AG20443 (cell line): ENCODE measurements at regions not wholly inside any gene's neighbourhood (a gene's known extent, or its start where the extent isn't known, plus 50 kb on each side); places are given as distances from the start of the nearest gene placed in this dataset.
"Not testable (repeated sequence)": the region's sequence is repeated elsewhere in the genome, so short reads cannot be mapped to it uniquely, and the experiment has no call there.

Source experiments
- DNase-seq: peaks from one replicate; pipeline ENCODE4 v3.0.0; 2012; ENCODE audit warnings: low spot score, mixed read lengths

GRCh38 chr6:47180633-47181032 is 129.1 kb downstream of the TNFRSF21 start:
- no peak for DNase-seq

DNA sequence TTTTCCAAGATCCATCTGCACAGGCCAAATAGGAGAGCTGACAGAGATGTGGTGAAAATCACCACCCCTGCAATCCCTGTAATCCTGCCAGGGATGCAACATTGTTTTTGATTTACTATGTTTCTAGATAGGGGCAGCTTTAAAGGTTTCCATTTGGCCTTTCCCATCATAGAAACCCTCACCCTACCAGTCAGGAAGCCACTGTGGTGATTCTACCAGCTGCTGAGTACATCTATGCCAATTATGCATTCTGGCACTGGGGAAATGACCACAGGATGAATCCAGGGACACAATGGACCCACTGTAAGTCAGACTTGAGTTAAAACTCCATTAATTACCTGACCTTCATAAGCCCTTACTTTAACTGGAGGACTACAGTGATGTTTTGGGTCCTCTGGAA is 130.4 kb downstream of the TNFRSF21 start:
- no peak for DNase-seq

DNA sequence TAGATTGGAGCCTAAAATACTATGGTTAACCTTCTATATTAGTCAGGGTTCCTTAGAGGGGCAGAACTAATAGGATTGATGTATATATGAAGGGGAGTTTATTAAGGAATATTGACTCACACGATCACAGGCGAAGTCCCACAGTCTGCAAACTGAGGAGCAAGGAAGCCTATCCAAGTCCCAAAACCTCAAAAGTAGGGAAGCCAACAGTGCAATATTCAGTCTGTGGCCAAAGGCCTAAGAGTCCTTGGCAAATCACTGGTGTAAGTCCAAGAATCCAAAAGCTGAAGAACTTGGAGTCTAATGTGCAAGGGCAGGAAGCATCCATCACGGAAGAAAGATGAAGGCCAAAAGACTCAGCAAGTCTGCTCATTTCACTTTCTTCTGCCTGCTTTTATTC is 133.5 kb upstream of the ADGRF1 start:
- no peak for DNase-seq

GRCh38 chr6:47174502-47175023 is 132.4 kb upstream of the ADGRF1 start:
- DNase-seq, result no peak

DNA sequence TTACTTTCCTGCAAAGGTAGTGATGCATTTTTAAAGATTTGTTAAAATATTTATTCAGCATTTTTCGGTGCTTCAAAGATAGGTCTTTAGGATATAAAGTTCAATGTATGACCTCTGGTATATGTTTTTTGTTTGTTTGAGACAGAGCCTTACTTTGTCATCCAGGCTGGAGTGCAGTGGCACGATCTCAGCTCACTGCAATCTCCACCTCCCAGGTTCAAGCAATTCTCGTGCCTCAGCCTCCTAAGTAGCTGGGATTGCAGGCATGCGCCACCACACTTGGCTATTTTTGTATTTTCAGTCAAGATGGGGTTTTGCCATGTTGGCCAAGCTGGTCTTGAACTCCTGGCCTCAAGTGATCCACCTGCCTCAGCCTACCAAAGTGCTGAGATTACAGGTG is 131.9 kb upstream of the ADGRF1 start:
- DNase-seq, result not testable (repeated sequence)

GRCh38 chr6:47173145-47173544 is 131.0 kb upstream of the ADGRF1 start:
- DNase-seq, result not testable (repeated sequence)

GRCh38 chr6:47170617-47170947 is 128.4 kb upstream of the ADGRF1 start:
- DNase-seq, result no peak

DNA sequence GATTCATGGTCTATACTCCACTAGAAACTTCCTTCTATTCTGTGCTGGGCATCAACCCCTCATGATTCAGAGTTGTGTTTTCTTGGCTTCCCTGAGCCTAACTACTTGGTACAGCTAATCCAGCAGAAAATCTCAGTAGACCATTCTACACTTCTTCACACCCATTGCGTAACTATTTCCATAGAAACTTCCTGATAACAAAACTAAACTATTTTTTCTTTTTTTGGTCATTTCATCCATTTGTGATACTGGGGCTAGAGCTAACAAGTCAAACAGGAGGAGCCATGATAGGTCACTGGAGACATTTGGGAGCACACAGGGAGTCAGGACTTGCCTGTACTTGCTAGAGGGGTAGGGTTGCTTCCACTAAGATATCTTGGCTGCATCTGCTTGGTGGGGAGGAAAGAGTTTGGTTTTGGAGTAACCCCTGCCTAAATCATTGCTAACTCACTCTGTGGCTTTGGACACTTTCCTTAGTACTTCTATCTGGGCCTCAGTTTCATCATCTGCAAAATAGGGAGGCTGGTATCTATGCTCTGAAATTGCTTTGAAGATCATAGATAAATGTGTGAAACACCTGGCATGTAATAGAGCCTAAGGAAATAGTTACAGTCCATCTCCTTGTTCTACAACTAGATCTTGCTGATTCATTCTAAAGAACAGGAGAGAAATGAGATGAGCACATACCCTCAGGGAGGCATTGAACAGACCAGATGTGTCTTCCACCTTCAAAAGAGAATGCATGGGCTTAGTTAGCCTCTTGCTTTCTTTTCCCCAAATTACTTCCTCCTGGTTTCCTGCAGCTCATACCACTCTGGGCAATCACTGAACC is 127.9 kb upstream of the ADGRF1 start:
- DNase-seq, result no peak

GRCh38 chr6:47168180-47168579 is 126.0 kb upstream of the ADGRF1 start:
- peak; percentile 91 for DNase-seq

- no peak for DNase-seq
These were observed 123.8 kb upstream of the ADGRF1 start for GRCh38 chr6:47165918-47166317.

DNA sequence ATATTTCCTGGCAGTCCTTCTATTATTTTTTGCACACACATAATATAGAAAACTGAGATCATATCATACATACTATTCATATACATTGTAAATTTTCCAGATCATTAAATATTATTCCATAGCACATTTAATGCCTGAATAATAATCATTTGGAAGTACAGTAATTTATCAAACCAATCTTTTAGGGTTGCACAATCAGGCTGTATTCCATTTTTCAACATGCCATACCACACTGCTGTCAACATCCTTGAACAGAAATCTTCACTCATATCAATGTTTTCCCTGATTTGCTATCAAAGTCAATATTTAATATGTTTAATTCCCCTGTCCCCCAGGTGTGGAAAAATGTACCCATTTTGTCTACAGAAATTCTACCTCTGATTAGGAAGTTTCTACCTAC is 122.7 kb upstream of the ADGRF1 start:
- DNase-seq, result no peak

DNA sequence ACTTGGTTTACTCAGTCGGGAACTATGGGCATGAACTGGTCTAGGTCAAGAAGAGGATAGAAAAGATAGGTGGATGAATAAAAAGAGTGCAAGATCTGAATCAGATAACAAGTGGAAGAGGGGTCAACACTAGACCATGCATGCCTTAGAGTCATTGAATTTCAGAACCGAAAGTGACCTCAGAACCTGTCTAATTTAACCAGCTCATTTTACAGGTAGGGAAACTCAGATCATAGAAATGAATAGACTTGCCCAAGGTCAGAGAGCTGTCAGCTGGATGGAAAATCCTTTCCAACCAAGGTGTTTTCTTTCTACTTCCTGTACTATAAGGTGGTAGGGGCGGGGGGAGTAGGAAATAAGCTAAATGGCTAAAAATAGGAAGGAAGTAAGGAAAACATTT is 121.4 kb upstream of the ADGRF1 start:
- DNase-seq, result no peak

GRCh38 chr6:47162793-47163192 is 120.7 kb upstream of the ADGRF1 start:
- DNase-seq, result no peak

GRCh38 chr6:47162231-47162630 is 120.1 kb upstream of the ADGRF1 start:
- no peak for DNase-seq

DNA sequence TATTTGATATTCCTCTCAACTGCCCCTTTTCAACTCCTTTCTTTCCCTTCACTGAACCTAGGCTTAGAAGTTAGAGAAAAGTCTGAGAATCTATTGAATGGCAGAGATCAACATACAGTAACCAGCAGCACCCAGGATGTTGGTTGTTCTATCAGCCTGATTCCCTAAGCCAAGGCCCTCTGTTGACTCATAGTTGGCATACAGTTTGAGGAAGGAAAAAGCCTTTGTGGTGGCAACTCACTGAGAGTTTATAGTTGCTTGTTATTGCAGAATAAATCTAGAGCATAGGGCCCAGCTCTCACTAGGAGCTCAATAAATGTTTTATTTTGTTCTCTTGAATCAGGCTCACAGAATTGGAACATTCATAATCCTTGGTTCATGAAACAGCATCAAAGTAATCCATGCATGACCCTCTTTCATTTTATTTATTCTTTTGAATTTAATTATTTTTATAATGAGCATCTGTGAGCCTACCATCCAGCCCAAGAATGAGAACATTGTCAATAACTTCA is 119.1 kb upstream of the ADGRF1 start:
- DNase-seq, result no peak

DNA sequence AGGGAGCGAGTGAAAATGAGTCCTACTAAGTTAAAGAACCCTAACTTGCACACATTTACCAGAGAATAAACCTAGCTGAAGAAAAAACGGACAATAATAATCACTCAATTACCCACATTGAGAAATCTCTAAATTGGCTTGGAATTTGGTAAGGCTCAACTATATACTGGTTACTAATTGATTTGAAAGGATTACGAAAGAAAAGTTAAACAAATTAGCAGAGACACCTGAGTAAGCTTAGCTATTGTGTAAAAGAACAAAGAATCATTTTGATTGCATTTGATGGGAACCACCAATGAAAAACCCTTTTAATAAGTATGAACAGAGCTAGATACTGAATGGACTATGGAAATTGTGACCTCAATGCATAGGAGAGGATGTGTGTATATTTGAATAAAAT is 118.6 kb upstream of the ADGRF1 start:
- no peak for DNase-seq

GRCh38 chr6:47159763-47160162 is 117.6 kb upstream of the ADGRF1 start:
- DNase-seq, result no peak

DNA sequence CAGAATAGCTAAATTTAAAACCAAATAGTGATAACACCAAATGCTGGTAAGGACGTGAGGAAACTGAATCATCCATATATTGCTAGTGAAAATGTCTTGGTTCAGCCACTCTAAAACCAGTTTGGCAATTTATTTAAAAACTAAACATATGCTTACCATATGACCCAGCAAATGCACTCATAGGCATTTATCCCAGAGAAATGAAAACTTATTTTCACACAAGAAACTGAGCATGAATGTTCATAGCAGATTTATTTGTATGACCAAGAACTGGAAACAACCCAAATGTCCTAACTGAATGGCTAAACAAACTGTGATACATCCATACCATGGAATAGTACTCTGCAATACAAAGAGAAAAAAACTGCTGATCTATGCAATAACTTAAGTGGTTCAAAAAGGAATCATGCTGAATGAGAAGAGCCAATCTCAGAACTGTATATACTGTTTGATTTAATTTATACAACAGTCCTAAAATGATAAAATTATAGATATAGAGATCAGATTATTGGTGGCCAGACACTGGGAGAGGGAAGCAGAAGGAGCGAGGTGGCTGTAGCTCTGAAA is 115.6 kb upstream of the ADGRF1 start:
- no peak for DNase-seq

DNA sequence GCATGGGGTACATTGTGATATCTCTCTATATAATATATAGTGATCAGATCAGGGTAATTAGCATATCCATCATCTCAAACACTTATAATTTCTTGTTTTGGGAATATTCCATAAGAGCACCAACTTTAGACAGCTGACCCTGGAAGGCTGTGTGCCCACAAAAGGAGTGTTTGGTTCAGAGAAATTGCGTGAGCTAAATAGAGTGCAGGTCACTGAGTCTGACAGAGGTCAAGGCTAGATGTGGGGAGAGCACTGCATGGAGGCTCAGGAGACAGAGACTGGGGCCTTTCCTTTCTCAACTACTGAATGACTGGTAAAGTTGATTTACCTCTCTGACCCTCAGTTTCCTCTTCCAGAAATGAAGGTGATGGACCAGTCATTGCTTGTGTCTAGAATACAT is 114.9 kb upstream of the ADGRF1 start:
- no peak for DNase-seq

GRCh38 chr6:47156196-47156595 is 114.1 kb upstream of the ADGRF1 start:
- DNase-seq, result no peak

DNA sequence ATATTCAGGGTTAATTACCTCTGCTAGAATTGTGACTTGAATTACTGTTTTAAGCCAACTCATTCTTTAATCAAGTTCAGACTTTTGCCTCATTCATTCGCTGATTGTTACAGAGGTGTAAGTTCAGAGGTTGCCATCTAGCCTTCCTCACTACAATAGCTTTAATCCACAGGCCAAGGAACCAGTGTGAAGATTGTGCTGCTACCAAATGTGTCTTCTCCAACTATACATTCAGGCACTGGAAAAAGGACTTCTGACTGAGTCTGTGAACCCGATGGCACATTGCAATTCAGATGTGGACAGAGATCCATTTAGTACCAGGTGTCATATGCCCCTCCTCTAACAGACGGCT is 111.2 kb upstream of the ADGRF1 start:
- no peak for DNase-seq

DNA sequence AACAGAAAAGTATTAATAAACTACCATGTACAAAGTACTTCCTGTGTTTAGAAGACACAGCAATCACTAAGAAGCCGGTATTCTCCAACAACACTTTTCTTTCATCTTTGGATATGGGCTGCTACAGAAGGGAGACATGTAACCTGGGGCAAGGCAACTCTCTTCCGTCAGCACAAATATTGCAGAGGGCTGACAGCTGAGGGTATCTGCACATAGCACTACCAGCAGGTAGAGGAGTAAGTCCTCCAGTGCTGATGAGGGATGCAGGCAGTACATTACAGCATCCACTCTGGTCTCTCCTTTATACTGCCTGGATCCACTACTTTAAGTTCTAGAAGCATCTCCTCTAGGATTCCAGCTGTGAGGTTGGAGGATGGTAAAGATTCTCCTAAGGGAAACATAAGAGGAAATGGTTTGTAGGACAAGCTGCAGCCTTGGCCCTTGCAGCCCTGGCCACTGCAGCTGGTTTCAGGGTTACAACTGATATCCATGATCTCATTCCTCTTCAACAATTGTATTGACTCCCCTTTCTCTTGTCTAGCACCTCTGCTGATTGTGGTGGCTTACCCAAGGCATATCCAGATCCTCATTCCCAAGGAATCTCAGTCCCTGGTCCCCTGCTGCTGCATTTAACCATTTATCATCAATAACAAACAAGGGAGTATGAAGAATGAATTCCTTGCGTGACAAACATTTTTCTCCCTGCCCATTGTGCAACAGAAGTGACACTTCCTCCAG is 110.7 kb upstream of the ADGRF1 start:
- DNase-seq, result peak; percentile 75
